DND-41 (cell line): ENCODE measurements at regions not wholly inside any gene's neighbourhood (a gene's known extent, or its start where the extent isn't known, plus 50 kb on each side); places are given as distances from the start of the nearest gene placed in this dataset.

Experiments
- ATAC-seq: fragments of 200-7000 bp; cut with Tn5 transposase; 3 replicates; pipeline ENCODE4 v1.9.1; 2021; ENCODE audit warnings: low read depth; ENCODE audit not compliant: insufficient read depth
- DNase-seq: peaks from one replicate; pipeline ENCODE4 v3.0.0-alpha.2; 2020
- H2AFZ ChIP-seq: 2 replicates; pipeline ENCODE4 v1.6.0; 2012; ENCODE audit warnings: low read depth, low read length
- H3K27ac ChIP-seq: 2 replicates; pipeline ENCODE4 v1.5.1; 2012; ENCODE audit warnings: low read length, inconsistent platforms
- H3K27me3 ChIP-seq: fragments of 200-600 bp; sonication (generic); 2 replicates; pipeline ENCODE4 v1.6.0; 2012; ENCODE audit warnings: low read length, mild to moderate bottlenecking, inconsistent platforms; ENCODE audit not compliant: insufficient read depth, poor library complexity
- H3K36me3 ChIP-seq: 2 replicates; pipeline ENCODE4 v1.5.1; 2012; ENCODE audit warnings: low read length, inconsistent platforms; ENCODE audit not compliant: insufficient read depth
- H3K4me1 ChIP-seq: 2 replicates; pipeline ENCODE4 v1.5.1; 2012; ENCODE audit warnings: mild to moderate bottlenecking, low read length; ENCODE audit not compliant: insufficient read depth
- H3K4me2 ChIP-seq: 2 replicates; pipeline ENCODE4 v1.6.0; 2012; ENCODE audit warnings: mild to moderate bottlenecking, moderate library complexity, low read length, inconsistent platforms; ENCODE audit not compliant: insufficient read depth
- H3K4me3 ChIP-seq, 2 experiments: fragments of 200-600 bp in 1 of 2; shearing (Covaris generic) in 1 of 2; 2 replicates each; pipeline ENCODE4 v1.5.1; 2012 to 2016; ENCODE audit warnings: inconsistent platforms in 2 of 2, low read length in 2 of 2, mild to moderate bottlenecking in 2 of 2, low read depth in 1 of 2, moderate library complexity in 1 of 2
- H3K79me2 ChIP-seq: 2 replicates; pipeline ENCODE4 v1.6.0; 2012; ENCODE audit warnings: low read length, inconsistent platforms; ENCODE audit not compliant: insufficient read depth
- H3K9ac ChIP-seq: 2 replicates; pipeline ENCODE4 v1.6.0; 2012; ENCODE audit warnings: low read depth, mild to moderate bottlenecking, inconsistent platforms, low read length, moderate library complexity
- H3K9me3 ChIP-seq: 2 replicates; pipeline ENCODE4 v1.5.1; 2012; ENCODE audit warnings: low read length, moderate library complexity, mild to moderate bottlenecking, inconsistent platforms; ENCODE audit not compliant: insufficient read depth, severe bottlenecking
- H4K20me1 ChIP-seq: 2 replicates; pipeline ENCODE4 v1.6.0; 2012; ENCODE audit warnings: low read length; ENCODE audit not compliant: insufficient read depth
- EZH2 ChIP-seq: IDR thresholded peaks from 3 replicates; pipeline ENCODE4 v1.6.1; 2012; ENCODE audit warnings: borderline replicate concordance, low read depth, mild to moderate bottlenecking, moderate library complexity, low read length, inconsistent platforms; ENCODE audit not compliant: severe bottlenecking
- TF ChIP-seq, protein P1 (sequence below): IDR thresholded peaks from 2 replicates; pipeline ENCODE4 v1.5.1; 2012; ENCODE audit warnings: borderline replicate concordance, low read length, moderate library complexity, mild to moderate bottlenecking; ENCODE audit not compliant: poor library complexity, severe bottlenecking; ENCODE audit errors: extremely low read depth

GRCh38 chr2:48114256-48114655, 200.2 kb upstream of the FOXN2 start:
- Histone ChIP-seq H3K27me3 (no peaks in the 10 kb centered on the region), H3K27ac (no peak overlapping the region), H3K9ac (no peak overlapping the region), H2AFZ (no peak overlapping the region), H4K20me1 (no peaks in the 10 kb centered on the region), H3K9me3 (no peaks in the 10 kb centered on the region), H3K4me3 (no peak overlapping the region), H3K79me2 (no peaks in the 10 kb centered on the region), H3K4me2 (no peak overlapping the region), H3K4me1 (peaks cover 16% of the 10 kb centered on the region), H3K36me3 (no peaks in the 10 kb centered on the region)
- ATAC-seq (no peak), DNase-seq (no peak)
- TF ChIP-seq, protein P1, sequence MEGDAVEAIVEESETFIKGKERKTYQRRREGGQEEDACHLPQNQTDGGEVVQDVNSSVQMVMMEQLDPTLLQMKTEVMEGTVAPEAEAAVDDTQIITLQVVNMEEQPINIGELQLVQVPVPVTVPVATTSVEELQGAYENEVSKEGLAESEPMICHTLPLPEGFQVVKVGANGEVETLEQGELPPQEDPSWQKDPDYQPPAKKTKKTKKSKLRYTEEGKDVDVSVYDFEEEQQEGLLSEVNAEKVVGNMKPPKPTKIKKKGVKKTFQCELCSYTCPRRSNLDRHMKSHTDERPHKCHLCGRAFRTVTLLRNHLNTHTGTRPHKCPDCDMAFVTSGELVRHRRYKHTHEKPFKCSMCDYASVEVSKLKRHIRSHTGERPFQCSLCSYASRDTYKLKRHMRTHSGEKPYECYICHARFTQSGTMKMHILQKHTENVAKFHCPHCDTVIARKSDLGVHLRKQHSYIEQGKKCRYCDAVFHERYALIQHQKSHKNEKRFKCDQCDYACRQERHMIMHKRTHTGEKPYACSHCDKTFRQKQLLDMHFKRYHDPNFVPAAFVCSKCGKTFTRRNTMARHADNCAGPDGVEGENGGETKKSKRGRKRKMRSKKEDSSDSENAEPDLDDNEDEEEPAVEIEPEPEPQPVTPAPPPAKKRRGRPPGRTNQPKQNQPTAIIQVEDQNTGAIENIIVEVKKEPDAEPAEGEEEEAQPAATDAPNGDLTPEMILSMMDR = no peak
- no peak for TF ChIP-seq EZH2

DNA sequence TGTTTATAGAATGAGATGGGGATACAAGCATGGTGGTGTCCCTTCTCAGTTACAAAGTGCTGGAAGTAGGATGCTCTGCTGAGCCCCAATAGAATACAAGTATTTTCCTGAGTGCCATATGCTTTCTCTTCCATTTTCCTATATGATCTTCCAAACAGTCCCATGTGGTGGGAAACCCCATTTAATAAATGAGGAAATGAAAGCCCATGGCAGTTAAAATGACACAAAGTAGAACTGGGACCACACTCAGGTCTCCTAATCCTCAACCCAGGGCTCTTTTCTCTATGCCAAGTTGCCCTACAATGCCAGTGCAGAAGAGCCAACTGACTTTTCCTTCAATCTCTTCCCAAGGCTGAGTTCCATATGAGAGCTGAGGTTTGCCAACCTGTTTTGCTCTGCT, 198.0 kb upstream of the FOXN2 start:
- Histone ChIP-seq H3K9ac (no peak overlapping the region), H3K9me3 (no peaks in the 10 kb centered on the region), H2AFZ (no peak overlapping the region), H3K27me3 (no peaks in the 10 kb centered on the region), H3K27ac (no peak overlapping the region), H3K4me1 (peaks cover 8% of the 10 kb centered on the region), H3K4me2 (no peak overlapping the region), H3K4me3 (no peak overlapping the region), H3K79me2 (no peaks in the 10 kb centered on the region), H3K36me3 (no peaks in the 10 kb centered on the region), H4K20me1 (no peaks in the 10 kb centered on the region)
- no peak for TF ChIP-seq EZH2
- TF ChIP-seq, protein P1 = no peak
- DNase-seq (no peak), ATAC-seq (no peak)

- DNase-seq (no peak), ATAC-seq (no peak)
- Histone ChIP-seq H3K79me2 (no peaks in the 10 kb centered on the region), H3K9me3 (no peaks in the 10 kb centered on the region), H3K27ac (no peak overlapping the region), H3K4me3 (no peak overlapping the region), H3K27me3 (no peaks in the 10 kb centered on the region), H3K36me3 (no peaks in the 10 kb centered on the region), H4K20me1 (no peaks in the 10 kb centered on the region), H3K9ac (no peak overlapping the region), H2AFZ (no peak overlapping the region), H3K4me1 (no peaks in the 10 kb centered on the region), H3K4me2 (no peak overlapping the region)
- no peak for TF ChIP-seq EZH2
- TF ChIP-seq, protein P1 = no peak
Observed at GRCh38 chr2:48118895-48119294, 195.6 kb upstream of the FOXN2 start.

GRCh38 chr2:48120112-48120511, 194.4 kb upstream of the FOXN2 start:
- H2AFZ ChIP-seq = no peak overlapping the region; the same call in 1 of the 2 replicates
- no peak overlapping the region for H3K4me3 ChIP-seq
- H3K9me3 ChIP-seq = no peaks in the 10 kb centered on the region
- TF ChIP-seq, protein P1 = no peak
- no peak for TF ChIP-seq EZH2
- no peak overlapping the region for H3K27ac ChIP-seq
- no peaks in the 10 kb centered on the region for H3K27me3 ChIP-seq
- no peaks in the 10 kb centered on the region for H3K4me1 ChIP-seq
- no peak overlapping the region for H3K4me2 ChIP-seq
- no peak for DNase-seq
- ATAC-seq = no peak
- H3K9ac ChIP-seq = no peak overlapping the region
- no peaks in the 10 kb centered on the region for H3K36me3 ChIP-seq
- H4K20me1 ChIP-seq = no peaks in the 10 kb centered on the region
- H3K79me2 ChIP-seq = no peaks in the 10 kb centered on the region
